H1 (cell line): ENCODE measurements at regions not wholly inside any gene's neighbourhood (a gene's known extent, or its start where the extent isn't known, plus 50 kb on each side); places are given as distances from the start of the nearest gene placed in this dataset.

Experiments
- CTCF ChIA-PET: fragments of 300-600 bp; sonication (Branson Sonifier 250); formaldehyde crosslinking; loops from one replicate; lab custom pipeline; 2021; ENCODE audit not compliant: partially characterized antibody; lab: Charles Lee
- POLR2A ChIA-PET: fragments of 300-600 bp; sonication (Branson Sonifier 250); formaldehyde crosslinking; loops from one replicate; lab custom pipeline; 2021; ENCODE audit warnings: inconsistent platforms; ENCODE audit not compliant: partially characterized antibody; lab: Charles Lee
- DNase-seq, 2 experiments: peaks; one replicate each; pipeline versions ENCODE4 v3.0.0 to v3.0.0-alpha.2; 2010 to 2022; ENCODE audit warnings: low spot score in 2 of 2, low read depth in 1 of 2, mixed read lengths in 1 of 2
- FAIRE-seq: peaks from 2 replicates; lab custom pipeline; 2011; peaks lifted over from hg19 to GRCh38; lab: Jason Lieb, UNC
- H2AFZ ChIP-seq: 2 replicates; pipeline ENCODE4 v1.8.1; 2012; ENCODE audit warnings: low read length, inconsistent platforms
- H2AK5ac ChIP-seq: 2 replicates; pipeline ENCODE4 v1.6.1; 2013; ENCODE audit warnings: low read depth, low read length
- H2BK120ac ChIP-seq: replicated peaks from 2 replicates; pipeline ENCODE3; 2013; ENCODE audit warnings: low read depth, low read length, inconsistent platforms
- H2BK12ac ChIP-seq: 2 replicates; pipeline ENCODE4 v1.6.1; 2013; ENCODE audit warnings: low read depth, low read length
- H2BK15ac ChIP-seq: 2 replicates; pipeline ENCODE4 v1.6.1; 2013; ENCODE audit warnings: low read length
- H2BK20ac ChIP-seq: 2 replicates; pipeline ENCODE4 v1.6.1; 2013; ENCODE audit warnings: low read length
- H2BK5ac ChIP-seq: 2 replicates; pipeline ENCODE4 v1.6.1; 2013; ENCODE audit warnings: low read depth, low read length
- H3K14ac ChIP-seq: 2 replicates; pipeline ENCODE4 v1.6.1; 2013; ENCODE audit warnings: inconsistent platforms; ENCODE audit not compliant: insufficient read length
- H3K18ac ChIP-seq: 2 replicates; pipeline ENCODE4 v1.6.1; 2013; ENCODE audit warnings: low read length; ENCODE audit errors: extremely low read depth
- H3K23ac ChIP-seq: 2 replicates; pipeline ENCODE4 v1.6.1; 2013; ENCODE audit warnings: inconsistent platforms; ENCODE audit not compliant: insufficient read length
- H3K23me2 ChIP-seq: 2 replicates; pipeline ENCODE4 v1.6.1; 2013; ENCODE audit warnings: low read depth, low read length
- H3K27ac ChIP-seq: 2 replicates; pipeline ENCODE4 v1.6.1; 2011; ENCODE audit warnings: low read depth, low read length, inconsistent platforms
- H3K27me3 ChIP-seq, 4 experiments: replicated peaks in 1 of 4; 1 replicate in 1 of 4; 2 replicates in 3 of 4; pipeline versions ENCODE4 v1.6.1 to v1.8.1; 2011 to 2013; ENCODE audit warnings: low read length in 3 of 4, mild to moderate bottlenecking in 3 of 4, inconsistent platforms in 2 of 4, mixed read lengths in 2 of 4, moderate library complexity in 1 of 4; ENCODE audit not compliant: control insufficient read depth in 3 of 4, insufficient read depth in 3 of 4; ENCODE audit errors: extremely low read depth in 1 of 4
- H3K36me3 ChIP-seq, 4 experiments: 2 replicates each; pipeline versions ENCODE4 v1.6.1 to v1.8.1; 2011 to 2013; ENCODE audit warnings: mild to moderate bottlenecking in 4 of 4, low read length in 3 of 4, moderate library complexity in 2 of 4, control low read depth in 1 of 4, inconsistent platforms in 1 of 4; ENCODE audit not compliant: insufficient read depth in 4 of 4, control insufficient read depth in 2 of 4
- H3K4ac ChIP-seq: replicated peaks from 2 replicates; pipeline ENCODE3; 2013; ENCODE audit warnings: low read length, low read depth, mixed read lengths, inconsistent platforms; ENCODE audit not compliant: insufficient read length
- H3K4me1 ChIP-seq, 4 experiments: replicated peaks in 1 of 4; 1 replicate in 1 of 4; 2 replicates in 3 of 4; pipeline versions ENCODE4 v1.6.1 to v1.8.1; 2011 to 2013; ENCODE audit warnings: low read length in 3 of 4, inconsistent platforms in 2 of 4, mixed read lengths in 1 of 4; ENCODE audit not compliant: insufficient read depth in 4 of 4, control insufficient read depth in 3 of 4
- H3K4me2 ChIP-seq, 2 experiments: 2 replicates each; pipeline versions ENCODE4 v1.6.1 to v1.8.1; 2011 to 2013; ENCODE audit warnings: low read depth in 2 of 2, low read length in 2 of 2, control low read depth in 1 of 2, inconsistent platforms in 1 of 2, mild to moderate bottlenecking in 1 of 2; ENCODE audit not compliant: insufficient read depth in 1 of 2
- H3K4me3 ChIP-seq, 4 experiments: fragments of 200-600, 300-600 bp in 1 of 4; sonication (generic), shearing (Covaris generic), sonication (Bioruptor Twin) in 1 of 4; 2 replicates each; pipeline versions ENCODE4 v1.5.1 to v1.8.1; 2011 to 2016; ENCODE audit warnings: low read length in 4 of 4, low read depth in 3 of 4, control low read depth in 2 of 4, inconsistent platforms in 2 of 4, mild to moderate bottlenecking in 2 of 4, mixed read lengths in 1 of 4, moderate library complexity in 1 of 4; ENCODE audit not compliant: insufficient read depth in 2 of 4; ENCODE audit errors: extremely low read depth in 1 of 4
- H3K56ac ChIP-seq: replicated peaks from 2 replicates; pipeline ENCODE3; 2013; ENCODE audit warnings: low read depth, mild to moderate bottlenecking, mixed read lengths, low read length, inconsistent platforms; ENCODE audit not compliant: insufficient read length
- H3K79me1 ChIP-seq: 2 replicates; pipeline ENCODE4 v1.6.1; 2013; ENCODE audit warnings: low read depth, low read length, control low read depth
- H3K79me2 ChIP-seq, 2 experiments: 2 replicates each; pipeline versions ENCODE4 v1.6.1 to v1.8.1; 2012 to 2013; ENCODE audit warnings: low read length in 2 of 2, mild to moderate bottlenecking in 2 of 2, inconsistent platforms in 1 of 2; ENCODE audit not compliant: insufficient read depth in 2 of 2, control insufficient read depth in 1 of 2
- H3K9ac ChIP-seq, 4 experiments: replicated peaks in 1 of 4; 1 replicate in 1 of 4; 2 replicates in 3 of 4; pipeline versions ENCODE4 v1.6.1 to v1.8.1; 2011 to 2013; ENCODE audit warnings: low read depth in 3 of 4, low read length in 3 of 4, control low read depth in 2 of 4, mild to moderate bottlenecking in 2 of 4, moderate library complexity in 2 of 4, inconsistent platforms in 1 of 4; ENCODE audit errors: extremely low read depth in 1 of 4
- H3K9me3 ChIP-seq, 2 experiments: 2 replicates each; pipeline versions ENCODE4 v1.6.1 to v1.8.1; 2012 to 2013; ENCODE audit warnings: mild to moderate bottlenecking in 2 of 2, moderate library complexity in 2 of 2, control low read depth in 1 of 2, inconsistent platforms in 1 of 2, low read depth in 1 of 2, low read length in 1 of 2, mixed read lengths in 1 of 2; ENCODE audit not compliant: insufficient read depth in 2 of 2
- H4K20me1 ChIP-seq, 2 experiments: replicated peaks in 1 of 2; 2 replicates each; pipeline versions ENCODE3 to v1.8.1; 2011 to 2013; ENCODE audit warnings: inconsistent platforms in 2 of 2, low read length in 2 of 2, mild to moderate bottlenecking in 1 of 2; ENCODE audit not compliant: insufficient read depth in 2 of 2, control insufficient read depth in 1 of 2
- H4K5ac ChIP-seq: 2 replicates; pipeline ENCODE4 v1.6.1; 2013; ENCODE audit warnings: low read length, low read depth, mixed read lengths, inconsistent platforms; ENCODE audit not compliant: insufficient read length
- H4K8ac ChIP-seq: 2 replicates; pipeline ENCODE4 v1.8.0; 2013; ENCODE audit warnings: mild to moderate bottlenecking, moderate library complexity, low read length, inconsistent platforms; ENCODE audit not compliant: insufficient read depth; ENCODE audit errors: extremely low read depth
- H4K91ac ChIP-seq: replicated peaks from 2 replicates; pipeline ENCODE3; 2013; ENCODE audit warnings: low read length, mixed read lengths, inconsistent platforms; ENCODE audit not compliant: insufficient read length
- BCL11A ChIP-seq, 2 experiments: IDR thresholded peaks; one replicate each; pipeline ENCODE4 v1.6.1; 2011; ENCODE audit warnings: low read depth in 2 of 2, low read length in 2 of 2, mild to moderate bottlenecking in 2 of 2
- EP300 ChIP-seq, 2 experiments: IDR thresholded peaks; 1 replicate in 1 of 2; 2 replicates in 1 of 2; pipeline ENCODE4 v1.6.1; 2011 to 2012; ENCODE audit warnings: low read depth in 2 of 2, low read length in 2 of 2, mild to moderate bottlenecking in 2 of 2, borderline replicate concordance in 1 of 2, inconsistent platforms in 1 of 2, moderate library complexity in 1 of 2
- HDAC6 ChIP-seq: IDR thresholded peaks from one replicate; pipeline ENCODE4 v1.7.1; 2012; ENCODE audit warnings: low read depth, mild to moderate bottlenecking, inconsistent platforms, low read length, moderate library complexity
- JUND ChIP-seq: IDR thresholded peaks from 2 replicates; pipeline ENCODE4 v1.6.1; 2011; ENCODE audit warnings: mild to moderate bottlenecking, improper control_type of control experiment, low read length
- KDM1A ChIP-seq: fragments of 200-600, 300-600 bp; sonication (generic); IDR thresholded peaks from 2 replicates; pipeline ENCODE4 v1.7.1; 2016; ENCODE audit warnings: mild to moderate bottlenecking, low read length, borderline replicate concordance
- PHF8 ChIP-seq: fragments of 200-600 bp; sonication (generic); conservative IDR thresholded peaks from 2 replicates; pipeline ENCODE4 v1.7.1; 2012; ENCODE audit warnings: low read depth, mild to moderate bottlenecking, inconsistent platforms, low read length, moderate library complexity
- SUZ12 ChIP-seq: fragments of 200-600 bp; sonication (generic); IDR thresholded peaks from 2 replicates; pipeline ENCODE4 v1.6.1; 2012; ENCODE audit warnings: mild to moderate bottlenecking, inconsistent platforms, low read length, moderate library complexity, mixed read lengths

GRCh38 chr5:92659246-92659645, 921.8 kb downstream of the NR2F1-AS1 start:
- FAIRE-seq: no peak
- Histone ChIP-seq H3K79me1 (no peaks in the 10 kb centered on the region), H2BK5ac (no peak overlapping the region), H3K23ac (no peak overlapping the region), H2BK12ac (no peak overlapping the region), H3K9me3 (no peaks in the 10 kb centered on the region), H3K56ac (no peak overlapping the region), H2BK15ac (no peak overlapping the region), H3K4me1 (peaks cover 0 to 4% (median 0%) of the 10 kb centered on the region in 4 experiments; a peak in 1 of 7 replicates), H4K8ac (no peak overlapping the region), H3K14ac (no peak overlapping the region), H3K27me3 (no peaks in the 10 kb centered on the region), H3K79me2 (no peaks in the 10 kb centered on the region), H3K9ac (no peak overlapping the region), H3K23me2 (no peaks in the 10 kb centered on the region), H2BK120ac (no peak overlapping the region), H3K4me2 (no peak overlapping the region), H4K5ac (no peak overlapping the region), H3K4ac (no peak overlapping the region), H3K27ac (no peak overlapping the region), H4K91ac (no peak overlapping the region), H2AFZ (peak overlapping the region; percentile 12; the same call in 1 of the 2 replicates), H4K20me1 (no peaks in the 10 kb centered on the region), H3K36me3 (no peaks in the 10 kb centered on the region), H2BK20ac (no peak overlapping the region), H2AK5ac (no peak overlapping the region), H3K18ac (no peak overlapping the region), H3K4me3 (no peak overlapping the region)
- CTCF ChIA-PET: interaction anchor here (0.7 kb wide), 1 partner anchor 21 kb away, joined by 3 read pairs; no protein-coding TSS in a partner anchor
- TF ChIP-seq HDAC6 (no peak), BCL11A (IDR thresholded peaks at IDR 0.05; ENCODE audit: low read depth in 2 of 2, low read length in 2 of 2) (no peak), JUND (no peak), PHF8 (no peak), SUZ12 (no peak), KDM1A (no peak), EP300 (IDR thresholded peaks at IDR 0.05; ENCODE audit: borderline replicate concordance in 1 of 2, low read depth in 2 of 2, low read length in 2 of 2) (no peak)
- POLR2A ChIA-PET: no interaction called here
- no peak for DNase-seq
